ENCODE measurements at regions not wholly inside any gene's neighbourhood (a gene's known extent, or its start where the extent isn't known, plus 50 kb on each side); places are given as distances from the start of the nearest gene placed in this dataset.

DNA sequence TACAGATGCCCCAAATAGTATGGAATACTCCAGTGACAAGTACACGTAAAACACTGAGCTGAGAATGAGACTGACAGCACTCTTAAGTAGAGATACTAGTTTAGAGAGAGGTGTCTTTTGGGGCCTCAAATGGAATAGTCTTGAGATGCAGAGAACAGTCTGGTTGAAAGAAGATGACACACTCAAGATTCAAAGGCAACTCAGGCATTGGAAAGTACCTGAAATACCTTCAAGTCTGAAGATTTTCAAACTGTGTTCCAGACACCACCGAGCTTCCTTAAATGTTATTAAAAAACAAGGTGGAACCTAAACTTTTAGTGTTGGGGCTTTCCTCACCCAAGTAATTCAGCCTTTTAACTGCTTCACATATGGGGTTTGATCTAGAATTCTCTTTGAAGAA, 437.7 kb downstream of the OMA1 start:
- Mint-ChIP-seq H3K27ac (no peak overlapping the region), H3K36me3 (ENCODE audit: low read depth) (no peaks in the 10 kb centered on the region), H3K4me3 (no peak overlapping the region), H3K27me3 (ENCODE audit: low read depth, poor library complexity) (no peaks in the 10 kb centered on the region), H3K9me3 (no peaks in the 10 kb centered on the region), H3K4me1 (peaks cover 20% of the 10 kb centered on the region)
- TF ChIP-seq, protein P1, sequence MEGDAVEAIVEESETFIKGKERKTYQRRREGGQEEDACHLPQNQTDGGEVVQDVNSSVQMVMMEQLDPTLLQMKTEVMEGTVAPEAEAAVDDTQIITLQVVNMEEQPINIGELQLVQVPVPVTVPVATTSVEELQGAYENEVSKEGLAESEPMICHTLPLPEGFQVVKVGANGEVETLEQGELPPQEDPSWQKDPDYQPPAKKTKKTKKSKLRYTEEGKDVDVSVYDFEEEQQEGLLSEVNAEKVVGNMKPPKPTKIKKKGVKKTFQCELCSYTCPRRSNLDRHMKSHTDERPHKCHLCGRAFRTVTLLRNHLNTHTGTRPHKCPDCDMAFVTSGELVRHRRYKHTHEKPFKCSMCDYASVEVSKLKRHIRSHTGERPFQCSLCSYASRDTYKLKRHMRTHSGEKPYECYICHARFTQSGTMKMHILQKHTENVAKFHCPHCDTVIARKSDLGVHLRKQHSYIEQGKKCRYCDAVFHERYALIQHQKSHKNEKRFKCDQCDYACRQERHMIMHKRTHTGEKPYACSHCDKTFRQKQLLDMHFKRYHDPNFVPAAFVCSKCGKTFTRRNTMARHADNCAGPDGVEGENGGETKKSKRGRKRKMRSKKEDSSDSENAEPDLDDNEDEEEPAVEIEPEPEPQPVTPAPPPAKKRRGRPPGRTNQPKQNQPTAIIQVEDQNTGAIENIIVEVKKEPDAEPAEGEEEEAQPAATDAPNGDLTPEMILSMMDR (IDR thresholded peaks at IDR 0.05) = no peak
- DNase-seq = no peak

DNA sequence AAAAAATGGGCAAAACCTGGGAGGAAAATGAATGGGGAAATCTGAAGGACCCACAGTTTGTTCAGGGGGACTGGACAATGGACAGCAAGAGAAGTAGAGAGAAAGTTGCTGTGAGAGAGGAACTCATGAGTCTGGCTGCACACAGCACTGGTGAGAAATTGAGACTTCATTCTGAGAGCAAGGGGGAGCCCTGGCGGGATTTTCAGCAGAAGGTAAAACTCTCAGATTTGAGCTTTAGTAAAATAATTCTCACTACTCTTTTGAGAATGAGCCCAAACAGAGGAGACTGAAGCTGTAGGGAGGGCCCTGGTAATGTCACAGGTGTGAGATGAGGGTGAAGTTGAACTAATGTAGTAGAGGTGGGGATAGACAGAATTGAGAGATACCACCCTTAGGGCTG, 438.6 kb downstream of the OMA1 start:
- Mint-ChIP-seq H3K36me3 (ENCODE audit: low read depth) (no peaks in the 10 kb centered on the region), H3K4me1 (peaks cover 16% of the 10 kb centered on the region), H3K27ac (peak overlapping the region; percentile 20), H3K9me3 (no peaks in the 10 kb centered on the region), H3K27me3 (ENCODE audit: low read depth, poor library complexity) (no peaks in the 10 kb centered on the region), H3K4me3 (no peak overlapping the region)
- TF ChIP-seq, protein P1 (IDR thresholded peaks at IDR 0.05) = no peak
- no peak for DNase-seq

DNA sequence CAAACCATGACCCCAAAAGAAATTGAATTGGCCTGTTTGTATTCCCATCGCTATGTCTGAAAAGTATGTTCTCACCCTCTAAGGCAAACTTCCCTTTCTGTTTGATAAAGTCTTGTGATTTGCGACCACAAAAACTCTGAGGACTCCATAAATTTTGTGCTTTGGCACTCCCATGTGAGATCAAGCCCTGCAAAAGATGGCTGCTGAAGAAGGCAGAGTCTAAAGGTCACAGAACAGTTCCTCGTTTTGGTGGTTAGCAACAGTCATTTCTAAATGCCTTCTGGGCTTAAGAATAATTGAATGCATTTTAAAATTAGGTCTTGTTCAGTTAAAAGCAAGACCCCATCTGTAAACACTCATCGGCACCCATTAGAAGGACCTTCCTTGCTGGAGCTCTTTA, 441.6 kb downstream of the OMA1 start:
- DNase-seq = no peak
- Mint-ChIP-seq H3K4me3 (no peak overlapping the region), H3K27me3 (ENCODE audit: low read depth, poor library complexity) (peaks cover 7% of the 10 kb centered on the region), H3K9me3 (no peaks in the 10 kb centered on the region), H3K27ac (no peak overlapping the region), H3K36me3 (ENCODE audit: low read depth) (no peaks in the 10 kb centered on the region), H3K4me1 (peaks cover 16% of the 10 kb centered on the region)
- TF ChIP-seq, protein P1 (IDR thresholded peaks at IDR 0.05) = no peak

DNA sequence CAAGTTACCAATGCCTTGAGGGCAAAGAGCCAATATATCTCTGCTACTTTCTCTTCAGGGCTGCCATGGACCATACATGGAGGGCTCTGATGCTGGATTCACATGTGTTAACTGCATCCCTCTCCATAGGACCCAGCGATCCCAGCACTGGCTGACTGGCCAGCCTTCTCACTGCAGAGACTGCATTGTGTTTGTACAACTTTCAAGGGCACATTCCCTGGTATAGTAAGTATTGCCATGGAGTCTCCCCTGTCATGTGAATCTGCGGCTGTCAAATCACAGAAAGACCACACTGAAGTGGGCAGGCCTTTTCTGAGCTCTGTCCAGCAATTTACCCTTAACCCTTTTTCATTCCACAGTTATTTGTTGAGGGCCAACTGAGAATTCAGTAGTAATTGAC, 449.8 kb downstream of the OMA1 start:
- Mint-ChIP-seq H3K9me3 (no peaks in the 10 kb centered on the region), H3K4me1 (peaks cover 12% of the 10 kb centered on the region), H3K27me3 (ENCODE audit: low read depth, poor library complexity) (peaks cover 4% of the 10 kb centered on the region), H3K27ac (no peak overlapping the region), H3K36me3 (ENCODE audit: low read depth) (no peaks in the 10 kb centered on the region), H3K4me3 (no peak overlapping the region)
- DNase-seq = no peak
- TF ChIP-seq, protein P1 (IDR thresholded peaks at IDR 0.05) = no peak

DNA sequence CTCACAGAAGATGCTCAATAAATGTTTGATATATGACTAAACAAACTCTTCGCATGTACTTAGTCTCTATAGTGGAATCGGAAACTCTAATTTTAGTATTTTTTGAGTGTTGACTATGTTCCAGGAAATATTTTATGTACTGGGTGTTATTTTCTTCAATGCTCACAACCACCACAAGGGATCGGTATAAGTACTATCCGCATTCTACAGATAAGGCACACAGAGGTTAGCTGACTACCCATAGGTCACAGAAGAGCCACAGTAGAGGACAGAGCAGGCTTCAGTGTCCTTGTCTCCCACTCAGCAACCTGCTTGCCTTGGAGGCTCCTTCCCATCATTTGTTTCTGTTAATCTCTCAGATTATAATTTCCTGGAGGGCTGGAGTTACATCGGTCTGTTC, 451.3 kb downstream of the OMA1 start:
- Mint-ChIP-seq H3K36me3 (ENCODE audit: low read depth) (no peaks in the 10 kb centered on the region), H3K27me3 (ENCODE audit: low read depth, poor library complexity) (peaks cover 6% of the 10 kb centered on the region), H3K9me3 (no peaks in the 10 kb centered on the region), H3K27ac (no peak overlapping the region), H3K4me1 (peaks cover 28% of the 10 kb centered on the region), H3K4me3 (no peak overlapping the region)
- no peak for DNase-seq
- TF ChIP-seq, protein P1 (IDR thresholded peaks at IDR 0.05) = no peak

DNA sequence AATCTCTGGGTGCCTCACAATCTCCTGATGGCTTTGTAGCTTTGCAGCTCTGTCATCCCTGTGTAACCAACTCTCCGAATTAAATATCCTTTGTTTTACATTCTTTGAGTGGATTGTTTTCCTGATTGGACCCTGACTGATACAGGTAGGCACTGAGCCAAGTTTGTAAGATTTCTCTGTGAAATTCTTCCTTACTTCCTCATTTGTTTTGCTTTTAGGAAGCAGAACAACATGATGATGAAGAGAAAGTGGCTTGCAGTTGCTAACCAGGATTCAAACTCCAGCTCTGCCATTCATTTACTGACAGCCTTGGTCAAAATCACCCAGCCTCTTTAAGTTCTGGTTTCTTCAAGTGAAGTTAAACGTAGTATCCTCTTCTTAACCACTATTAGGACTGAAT, 452.3 kb downstream of the OMA1 start:
- TF ChIP-seq, protein P1 (IDR thresholded peaks at IDR 0.05) = no peak
- Mint-ChIP-seq H3K36me3 (ENCODE audit: low read depth) (no peaks in the 10 kb centered on the region), H3K4me3 (no peak overlapping the region)

More for the DNA sequence above, 452.3 kb downstream of the OMA1 start:
- Mint-ChIP-seq H3K27me3 (ENCODE audit: low read depth, poor library complexity) (peaks cover 6% of the 10 kb centered on the region), H3K27ac (no peak overlapping the region), H3K4me1 (peaks cover 37% of the 10 kb centered on the region), H3K9me3 (no peaks in the 10 kb centered on the region)
- DNase-seq = no peak

Data from nephron progenitor cell (in vitro differentiated cells).